Testis (tissue), 2 donors: ENCODE measurements at regions not wholly inside any gene's neighbourhood (a gene's known extent, or its start where the extent isn't known, plus 50 kb on each side); places are given as distances from the start of the nearest gene placed in this dataset.
"Not testable (repeated sequence)": the region's sequence is repeated elsewhere in the genome, so short reads cannot be mapped to it uniquely, and the experiment has no call there.

Source experiments
- DNase-seq: peaks from one replicate; pipeline ENCODE4 v3.0.0-alpha.2; 2019
- H3K27ac ChIP-seq, 2 donors: fragments of 200-600 bp; sonication (generic); one replicate each; pipeline ENCODE4 v1.5.1; 2019
- H3K27me3 ChIP-seq: fragments of 200-600 bp; sonication (generic); one replicate; pipeline ENCODE4 v1.5.1; 2019
- H3K36me3 ChIP-seq: fragments of 200-600 bp; sonication (generic); one replicate; pipeline ENCODE4 v1.5.1; 2017; ENCODE audit warnings: low read depth; ENCODE audit errors: missing control alignments
- H3K4me1 ChIP-seq: fragments of 200-600 bp; sonication (generic); one replicate; pipeline ENCODE4 v1.5.1; 2019
- H3K4me3 ChIP-seq, 2 donors: fragments of 200-600 bp; sonication (generic); one replicate each; pipeline ENCODE4 v1.5.1; 2017 to 2019
- H3K9me3 ChIP-seq: fragments of 200-600 bp; sonication (generic); one replicate; pipeline ENCODE4 v1.5.1; 2017
- CTCF ChIP-seq, 3 experiments: fragments of 450-650 bp in 2 of 3; fragments of 200-600 bp in 1 of 3; sonication (generic) in 1 of 3; IDR thresholded peaks; one replicate each; pipeline ENCODE4 v1.5.1; 2016 to 2019; ENCODE audit warnings: antibody characterized with exemption in 3 of 3, mild to moderate bottlenecking in 2 of 3, moderate library complexity in 1 of 3
- POLR2A ChIP-seq: fragments of 450-650 bp; IDR thresholded peaks from one replicate; pipeline ENCODE4 v1.6.1; 2017; ENCODE audit warnings: antibody characterized with exemption, mild to moderate bottlenecking, moderate library complexity
- WGBS, 2 donors: methylation state at CpG; one replicate each; pipeline ENCODE4 v1.1.5; 2018; 5-methylcytosine and 5-hydroxymethylcytosine counted together
- intact Hi-C: fragments of 100-400 bp; cut with DNase I; formaldehyde crosslinking; loops from one replicate; pipeline ENCODE4 v1.15.1; 2023; ENCODE audit warnings: low total_unique reads

- H3K4me3 ChIP-seq, H3K4me1 ChIP-seq, H3K27me3 ChIP-seq, H3K36me3 ChIP-seq, intact Hi-C loops, H3K27ac ChIP-seq, H3K9me3 ChIP-seq, DNase-seq: not testable (repeated sequence)
- 80 to 85% methylated on average over 1 of the region's 1 CpG for WGBS, 2 donors
Observed at GRCh38 chr19:23984911-23985310, 70.2 kb downstream of the ZNF726 start.

- WGBS, 2 donors = 85 to 86% methylated on average over 1 of the region's 1 CpG
- Histone ChIP-seq H3K27ac (no peak overlapping the region), H3K36me3 (no peaks in the 10 kb centered on the region), H3K4me1 (no peaks in the 10 kb centered on the region), H3K4me3 (no peak overlapping the region), H3K27me3 (no peaks in the 10 kb centered on the region), H3K9me3 (no peaks in the 10 kb centered on the region)
- intact Hi-C loops = no loop called here
- DNase-seq = no peak
- no peak for TF ChIP-seq POLR2A
- no peak for TF ChIP-seq CTCF (IDR thresholded peaks at IDR 0.05)
Observed at GRCh38 chr19:23986623-23987022, 71.9 kb downstream of the ZNF726 start.

- Histone ChIP-seq H3K36me3 (no peaks in the 10 kb centered on the region), H3K4me1 (no peaks in the 10 kb centered on the region), H3K27ac (no peak overlapping the region), H3K9me3 (no peaks in the 10 kb centered on the region), H3K4me3 (no peak overlapping the region), H3K27me3 (no peaks in the 10 kb centered on the region)
- intact Hi-C loops = no loop called here
- DNase-seq = no peak
- TF ChIP-seq POLR2A = no peak
- no peak for TF ChIP-seq CTCF (IDR thresholded peaks at IDR 0.05)
- 74 to 76% methylated on average over 1 of the region's 1 CpG for WGBS, 2 donors
Observed at GRCh38 chr19:23991170-23991569, 76.5 kb downstream of the ZNF726 start.

- H3K27me3 ChIP-seq = no peaks in the 10 kb centered on the region
- H3K4me1 ChIP-seq = no peaks in the 10 kb centered on the region
- intact Hi-C loops = no loop called here
- no peak overlapping the region for H3K27ac ChIP-seq
- no peaks in the 10 kb centered on the region for H3K9me3 ChIP-seq
- WGBS, 2 donors = 53 to 56% methylated on average over 3 of the region's 3 CpGs
- H3K36me3 ChIP-seq = no peaks in the 10 kb centered on the region
- no peak for DNase-seq
- TF ChIP-seq CTCF (IDR thresholded peaks at IDR 0.05) (no peak), POLR2A (no peak)
- no peak overlapping the region for H3K4me3 ChIP-seq
Observed at GRCh38 chr19:23992348-23992747, 77.7 kb downstream of the ZNF726 start.

- H3K9me3 ChIP-seq = no peaks in the 10 kb centered on the region
- no peaks in the 10 kb centered on the region for H3K4me1 ChIP-seq
- intact Hi-C loops = no loop called here
- 57 to 67% methylated on average over 2 of the region's 2 CpGs for WGBS, 2 donors
- no peak overlapping the region for H3K4me3 ChIP-seq
- TF ChIP-seq CTCF (IDR thresholded peaks at IDR 0.05) (no peak), POLR2A (no peak)
- no peak overlapping the region for H3K27ac ChIP-seq
- no peaks in the 10 kb centered on the region for H3K27me3 ChIP-seq
- no peak for DNase-seq
- no peaks in the 10 kb centered on the region for H3K36me3 ChIP-seq
Observed at GRCh38 chr19:23993440-23993839, 78.8 kb downstream of the ZNF726 start.
